Activated B cell treated with CpG ODN at 0.5 μM for 24 hours (primary cell): ENCODE measurements at regions not wholly inside any gene's neighbourhood (a gene's known extent, or its start where the extent isn't known, plus 50 kb on each side); places are given as distances from the start of the nearest gene placed in this dataset.

Experiments used
- ATAC-seq: fragments of 200-7000 bp; cut with Tn5 transposase; one replicate; pipeline ENCODE4 v1.10.0; 2021; ENCODE audit warnings: low read depth, mild to moderate bottlenecking, moderate library complexity
- CTCF ChIA-PET: fragments of 350-600 bp; sonication (Branson Sonifier 250); formaldehyde crosslinking; loops from one replicate; lab custom pipeline; 2021; ENCODE audit warnings: antibody characterized with exemption; lab: Charles Lee
- POLR2A ChIA-PET: fragments of 350-600 bp; sonication (Branson Sonifier 250); formaldehyde crosslinking; loops from one replicate; lab custom pipeline; 2021; ENCODE audit warnings: antibody characterized with exemption; lab: Charles Lee
- DNase-seq: peaks from one replicate; pipeline ENCODE4 v3.0.0; 2022
- H3K27ac Mint-ChIP-seq: one replicate; pipeline ENCODE4 v1.8.0; 2020; ENCODE audit warnings: mixed read lengths
- H3K27me3 Mint-ChIP-seq: one replicate; pipeline ENCODE4 v1.8.0; 2021; ENCODE audit warnings: mixed read lengths
- H3K36me3 Mint-ChIP-seq: one replicate; pipeline ENCODE4 v1.8.0; 2021; ENCODE audit warnings: low read depth, mixed read lengths
- H3K4me1 Mint-ChIP-seq: one replicate; pipeline ENCODE4 v1.8.0; 2021; ENCODE audit warnings: mixed read lengths
- H3K4me3 Mint-ChIP-seq: one replicate; pipeline ENCODE4 v1.8.0; 2020; ENCODE audit warnings: mild to moderate bottlenecking, mixed read lengths
- H3K9me3 Mint-ChIP-seq: one replicate; pipeline ENCODE4 v1.8.0; 2020; ENCODE audit warnings: mixed read lengths
- intact Hi-C: fragments of 100-400 bp; cut with micrococcal nuclease; formaldehyde crosslinking; loops from one replicate; pipeline ENCODE4 v1.15.1; 2024
- TF ChIP-seq, protein P1 (sequence below): fragments of 200-600 bp; IDR thresholded peaks from one replicate; pipeline ENCODE4 v1.8.0; 2022; ENCODE audit warnings: antibody characterized with exemption, mild to moderate bottlenecking

- Mint-ChIP-seq H3K27me3 (peaks cover 2% of the 10 kb centered on the region), H3K27ac (no peak overlapping the region), H3K4me3 (no peak overlapping the region), H3K9me3 (no peaks in the 10 kb centered on the region), H3K4me1 (no peaks in the 10 kb centered on the region), H3K36me3 (no peaks in the 10 kb centered on the region)
- ATAC-seq = no peak
- POLR2A ChIA-PET = no interaction called here
- CTCF ChIA-PET = no interaction called here
- TF ChIP-seq, protein P1, sequence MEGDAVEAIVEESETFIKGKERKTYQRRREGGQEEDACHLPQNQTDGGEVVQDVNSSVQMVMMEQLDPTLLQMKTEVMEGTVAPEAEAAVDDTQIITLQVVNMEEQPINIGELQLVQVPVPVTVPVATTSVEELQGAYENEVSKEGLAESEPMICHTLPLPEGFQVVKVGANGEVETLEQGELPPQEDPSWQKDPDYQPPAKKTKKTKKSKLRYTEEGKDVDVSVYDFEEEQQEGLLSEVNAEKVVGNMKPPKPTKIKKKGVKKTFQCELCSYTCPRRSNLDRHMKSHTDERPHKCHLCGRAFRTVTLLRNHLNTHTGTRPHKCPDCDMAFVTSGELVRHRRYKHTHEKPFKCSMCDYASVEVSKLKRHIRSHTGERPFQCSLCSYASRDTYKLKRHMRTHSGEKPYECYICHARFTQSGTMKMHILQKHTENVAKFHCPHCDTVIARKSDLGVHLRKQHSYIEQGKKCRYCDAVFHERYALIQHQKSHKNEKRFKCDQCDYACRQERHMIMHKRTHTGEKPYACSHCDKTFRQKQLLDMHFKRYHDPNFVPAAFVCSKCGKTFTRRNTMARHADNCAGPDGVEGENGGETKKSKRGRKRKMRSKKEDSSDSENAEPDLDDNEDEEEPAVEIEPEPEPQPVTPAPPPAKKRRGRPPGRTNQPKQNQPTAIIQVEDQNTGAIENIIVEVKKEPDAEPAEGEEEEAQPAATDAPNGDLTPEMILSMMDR = no peak
- intact Hi-C loops = no loop called here
- no peak for DNase-seq
Observed at GRCh38 chr3:161559177-161559998, 62.8 kb downstream of the OTOL1 start.

DNA sequence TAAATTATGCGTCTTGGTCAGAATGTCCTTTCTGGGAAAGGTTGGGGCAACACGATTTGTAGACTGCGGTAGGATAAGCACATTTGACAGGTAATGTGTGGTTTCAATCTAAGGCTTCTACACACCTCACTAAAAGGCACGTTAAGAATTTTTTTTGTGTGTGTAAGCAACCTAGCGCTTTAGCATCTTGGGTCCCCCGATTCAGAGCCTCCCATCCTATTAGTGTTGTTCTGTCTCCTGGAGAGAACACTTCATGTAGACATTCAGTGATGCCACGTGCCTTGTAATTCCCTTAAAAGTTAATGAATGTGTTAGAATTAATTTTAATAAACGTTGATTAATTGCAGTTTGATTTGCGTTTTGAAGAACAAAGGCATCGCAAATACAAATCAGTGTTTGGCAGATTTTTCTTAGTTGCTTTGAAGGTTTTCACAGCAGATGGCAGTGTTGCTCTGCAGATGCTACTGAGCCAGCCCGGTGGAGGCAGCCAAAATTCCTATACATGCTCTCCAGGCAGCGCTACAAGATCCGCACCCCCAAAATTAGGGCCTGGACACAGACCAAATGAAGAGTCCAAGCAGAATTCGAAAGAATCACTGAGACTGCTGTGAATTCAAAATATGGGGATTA is 63.5 kb downstream of the OTOL1 start:
- H3K27ac Mint-ChIP-seq = no peak overlapping the region
- TF ChIP-seq, protein P1 = no peak
- H3K36me3 Mint-ChIP-seq = no peaks in the 10 kb centered on the region
- H3K9me3 Mint-ChIP-seq = no peaks in the 10 kb centered on the region
- CTCF ChIA-PET = no interaction called here
- POLR2A ChIA-PET = no interaction called here
- DNase-seq (no peak), ATAC-seq (no peak)
- H3K4me3 Mint-ChIP-seq = no peak overlapping the region
- intact Hi-C loops = no loop called here
- no peaks in the 10 kb centered on the region for H3K4me1 Mint-ChIP-seq
- H3K27me3 Mint-ChIP-seq = peaks cover 2% of the 10 kb centered on the region

GRCh38 chr3:161567577-161568361 is 71.2 kb downstream of the OTOL1 start:
- ChIA-PET POLR2A (no interaction called here), CTCF (no interaction called here)
- Mint-ChIP-seq H3K27me3 (no peaks in the 10 kb centered on the region), H3K36me3 (no peaks in the 10 kb centered on the region), H3K4me3 (no peak overlapping the region), H3K27ac (no peak overlapping the region), H3K9me3 (no peaks in the 10 kb centered on the region), H3K4me1 (no peaks in the 10 kb centered on the region)
- DNase-seq = no peak
- ATAC-seq = no peak
- TF ChIP-seq, protein P1 = no peak
- intact Hi-C loops = no loop called here

DNA sequence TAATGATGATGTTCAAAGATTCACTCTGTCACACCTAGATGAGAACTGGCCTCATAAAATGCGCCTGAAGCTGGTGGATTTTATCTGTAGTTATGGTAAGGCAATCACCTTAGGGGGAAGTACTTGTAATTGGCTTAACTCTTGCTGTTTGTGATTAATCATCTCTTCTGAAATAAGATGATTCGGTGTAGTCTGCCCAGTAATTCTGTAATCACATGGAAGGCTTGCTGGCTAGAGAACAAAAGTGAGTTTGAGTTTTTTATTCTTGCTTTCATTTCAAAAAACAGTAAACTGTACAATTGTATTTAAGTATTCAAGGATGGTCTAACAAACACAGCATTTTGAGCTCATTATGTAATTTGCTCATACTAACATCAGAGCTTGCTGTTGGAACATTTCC is 72.1 kb downstream of the OTOL1 start:
- no peaks in the 10 kb centered on the region for H3K9me3 Mint-ChIP-seq
- no peak overlapping the region for H3K27ac Mint-ChIP-seq
- H3K4me3 Mint-ChIP-seq = no peak overlapping the region
- no peak for ATAC-seq
- H3K36me3 Mint-ChIP-seq = no peaks in the 10 kb centered on the region
- intact Hi-C loops = no loop called here
- H3K27me3 Mint-ChIP-seq = no peaks in the 10 kb centered on the region
- no peaks in the 10 kb centered on the region for H3K4me1 Mint-ChIP-seq
- TF ChIP-seq, protein P1 = no peak
- POLR2A ChIA-PET = no interaction called here
- no peak for DNase-seq
- CTCF ChIA-PET = no interaction called here

- intact Hi-C loops = no loop called here
- ChIA-PET POLR2A (no interaction called here), CTCF (no interaction called here)
- TF ChIP-seq, protein P1 = no peak
- ATAC-seq (no peak), DNase-seq (no peak)
- no peak overlapping the region for H3K27ac Mint-ChIP-seq
- no peaks in the 10 kb centered on the region for H3K27me3 Mint-ChIP-seq
- H3K4me3 Mint-ChIP-seq = no peak overlapping the region
- H3K36me3 Mint-ChIP-seq = no peaks in the 10 kb centered on the region
- no peaks in the 10 kb centered on the region for H3K9me3 Mint-ChIP-seq
- no peaks in the 10 kb centered on the region for H3K4me1 Mint-ChIP-seq
Observed at GRCh38 chr3:161571951-161572350, 75.3 kb downstream of the OTOL1 start.
